ENCODE measurements at regions not wholly inside any gene's neighbourhood (a gene's known extent, or its start where the extent isn't known, plus 50 kb on each side); places are given as distances from the start of the nearest gene placed in this dataset.

DNA sequence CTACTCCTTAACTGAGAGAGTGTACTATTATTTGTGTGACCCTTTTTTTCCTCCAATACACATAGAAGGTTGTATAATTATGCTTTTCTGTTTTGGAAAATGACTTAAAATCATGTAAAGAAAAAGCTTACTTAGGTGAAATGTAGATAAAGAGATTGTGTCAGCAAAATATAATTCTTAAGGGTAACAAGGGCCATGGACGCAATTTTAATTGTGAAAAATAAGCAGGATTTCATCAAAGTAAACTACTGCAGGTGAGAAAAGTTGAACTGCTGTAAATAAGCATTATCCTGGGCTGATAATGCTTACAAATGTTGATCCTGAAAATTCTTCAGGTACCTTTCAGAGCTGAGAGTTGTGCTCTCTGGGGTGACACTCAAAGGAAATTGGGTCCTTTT is 141.5 kb downstream of the RPIA start:
- no peak for DNase-seq (ENCODE audit: extremely low read depth, low read depth)

DNA sequence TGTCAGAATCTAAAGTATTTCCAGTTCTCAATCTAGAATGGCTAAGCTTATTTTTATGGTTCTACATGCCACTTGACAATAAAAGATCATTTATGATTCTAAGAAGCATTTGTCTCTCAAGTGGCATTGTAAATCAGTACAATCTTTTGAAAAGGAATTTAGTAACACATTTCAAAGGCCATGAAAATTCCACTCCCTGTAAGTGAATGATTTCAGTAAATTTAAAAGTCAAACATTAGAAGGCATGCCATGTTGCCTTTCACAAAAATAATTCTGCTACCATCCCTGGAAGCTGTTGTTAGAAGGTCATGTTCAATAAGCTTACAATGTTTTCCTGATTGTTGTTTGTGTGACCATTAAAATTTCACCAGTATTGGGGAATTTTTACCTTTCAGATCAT is 142.9 kb downstream of the RPIA start:
- TF ChIP-seq, protein P1, sequence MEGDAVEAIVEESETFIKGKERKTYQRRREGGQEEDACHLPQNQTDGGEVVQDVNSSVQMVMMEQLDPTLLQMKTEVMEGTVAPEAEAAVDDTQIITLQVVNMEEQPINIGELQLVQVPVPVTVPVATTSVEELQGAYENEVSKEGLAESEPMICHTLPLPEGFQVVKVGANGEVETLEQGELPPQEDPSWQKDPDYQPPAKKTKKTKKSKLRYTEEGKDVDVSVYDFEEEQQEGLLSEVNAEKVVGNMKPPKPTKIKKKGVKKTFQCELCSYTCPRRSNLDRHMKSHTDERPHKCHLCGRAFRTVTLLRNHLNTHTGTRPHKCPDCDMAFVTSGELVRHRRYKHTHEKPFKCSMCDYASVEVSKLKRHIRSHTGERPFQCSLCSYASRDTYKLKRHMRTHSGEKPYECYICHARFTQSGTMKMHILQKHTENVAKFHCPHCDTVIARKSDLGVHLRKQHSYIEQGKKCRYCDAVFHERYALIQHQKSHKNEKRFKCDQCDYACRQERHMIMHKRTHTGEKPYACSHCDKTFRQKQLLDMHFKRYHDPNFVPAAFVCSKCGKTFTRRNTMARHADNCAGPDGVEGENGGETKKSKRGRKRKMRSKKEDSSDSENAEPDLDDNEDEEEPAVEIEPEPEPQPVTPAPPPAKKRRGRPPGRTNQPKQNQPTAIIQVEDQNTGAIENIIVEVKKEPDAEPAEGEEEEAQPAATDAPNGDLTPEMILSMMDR (IDR thresholded peaks at IDR 0.05; ENCODE audit: low read depth, low read length), result no peak
- DNase-seq (ENCODE audit: extremely low read depth, low read depth), result no peak

More for the DNA sequence above, 141.5 kb downstream of the RPIA start:
- TF ChIP-seq, protein P1 (IDR thresholded peaks at IDR 0.05; ENCODE audit: low read depth, low read length), result no peak

DNA sequence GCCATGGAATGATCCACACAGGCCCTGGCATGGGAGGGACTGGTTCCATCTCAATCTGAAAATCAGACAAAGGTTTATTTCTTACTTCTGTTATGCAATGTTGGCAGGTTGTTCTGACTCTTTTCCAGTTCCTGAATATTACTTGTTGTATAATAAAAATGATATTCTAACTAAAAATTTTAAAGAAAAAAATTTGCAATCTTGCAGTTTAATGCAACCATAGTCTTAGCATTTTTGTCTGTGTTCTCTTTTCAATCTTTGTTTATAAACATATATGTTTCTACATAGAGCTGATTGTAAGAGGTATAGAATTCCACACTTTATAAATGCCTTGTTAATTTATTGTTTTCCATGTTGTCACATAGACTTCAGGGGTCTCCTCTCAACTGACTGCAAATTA is 143.4 kb downstream of the RPIA start:
- DNase-seq (ENCODE audit: extremely low read depth, low read depth), result no peak
- TF ChIP-seq, protein P1 (IDR thresholded peaks at IDR 0.05; ENCODE audit: low read depth, low read length), result no peak

DNA sequence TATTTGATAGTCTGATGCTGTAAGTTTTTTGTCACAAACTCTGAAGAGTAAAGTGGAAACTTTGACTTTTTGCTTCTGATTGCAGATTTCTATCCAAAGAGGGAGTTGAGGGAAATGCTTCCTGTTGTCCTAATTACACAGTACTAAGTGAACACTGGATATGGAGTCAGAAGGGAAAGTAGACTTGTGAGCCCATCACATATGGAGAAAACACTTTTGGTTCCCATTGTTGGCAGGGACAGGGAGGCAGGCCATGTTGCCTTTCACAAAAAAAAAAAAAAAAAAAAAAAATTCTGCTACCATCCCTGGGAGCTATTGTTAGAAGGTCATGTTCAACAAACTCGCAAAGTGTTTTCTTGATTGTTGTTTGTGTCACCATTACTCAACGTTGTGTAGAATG is 144.3 kb downstream of the RPIA start:
- TF ChIP-seq, protein P1 (IDR thresholded peaks at IDR 0.05; ENCODE audit: low read depth, low read length), result no peak
- no peak for DNase-seq (ENCODE audit: extremely low read depth, low read depth)

DNA sequence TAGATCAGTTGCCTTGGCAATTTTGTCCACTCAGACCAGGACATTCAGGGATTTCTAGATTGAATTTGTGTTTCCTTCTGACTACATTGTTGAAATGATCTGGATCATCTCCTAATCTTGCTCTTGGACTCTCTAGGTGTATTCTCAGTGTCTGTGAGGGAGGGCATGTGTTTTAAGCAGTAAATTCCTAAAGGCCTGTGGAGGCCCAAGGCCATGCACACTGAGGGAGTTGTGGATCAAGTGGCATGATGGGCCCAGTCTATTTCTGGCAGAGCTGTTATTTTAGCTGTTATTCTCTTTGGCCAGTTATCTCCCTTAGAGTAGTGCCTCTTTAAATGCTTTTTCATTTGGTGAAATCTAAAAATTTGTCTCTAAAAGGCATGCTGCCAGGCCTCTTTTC is 144.9 kb downstream of the RPIA start:
- TF ChIP-seq, protein P1 (IDR thresholded peaks at IDR 0.05; ENCODE audit: low read depth, low read length), result no peak
- no peak for DNase-seq (ENCODE audit: extremely low read depth, low read depth)

DNA sequence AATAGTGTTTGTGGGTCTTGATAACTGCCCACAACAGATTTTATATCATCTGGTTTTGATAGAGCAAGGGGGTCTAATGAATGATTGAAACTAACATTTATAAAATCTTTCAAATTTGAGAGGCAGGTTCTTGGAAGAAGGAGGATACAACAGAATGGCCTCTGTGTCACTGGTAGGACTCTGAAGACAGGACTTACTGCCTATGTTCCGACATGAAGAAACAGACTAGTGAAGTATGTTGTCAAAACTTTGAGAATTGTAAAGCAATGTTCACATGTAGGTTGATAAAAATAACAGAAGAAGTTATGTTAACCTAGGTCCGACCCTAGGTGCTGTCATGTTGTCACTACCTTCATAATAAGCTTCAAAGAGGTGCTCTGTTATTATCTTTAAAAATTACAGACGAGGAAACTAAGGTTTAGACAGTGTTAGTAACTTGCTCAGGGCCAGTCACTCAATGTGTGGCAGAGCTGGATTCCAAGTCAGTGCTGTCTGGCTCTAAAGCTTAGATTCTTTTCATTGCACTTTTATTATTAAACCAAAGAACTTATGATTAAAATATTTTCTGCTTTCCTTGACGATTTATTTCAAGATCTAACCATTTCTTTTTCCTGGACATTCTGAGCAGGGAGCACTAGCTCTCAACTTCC is 146.2 kb downstream of the RPIA start:
- no peak for DNase-seq (ENCODE audit: extremely low read depth, low read depth)
- TF ChIP-seq, protein P1 (IDR thresholded peaks at IDR 0.05; ENCODE audit: low read depth, low read length), result no peak

DNA sequence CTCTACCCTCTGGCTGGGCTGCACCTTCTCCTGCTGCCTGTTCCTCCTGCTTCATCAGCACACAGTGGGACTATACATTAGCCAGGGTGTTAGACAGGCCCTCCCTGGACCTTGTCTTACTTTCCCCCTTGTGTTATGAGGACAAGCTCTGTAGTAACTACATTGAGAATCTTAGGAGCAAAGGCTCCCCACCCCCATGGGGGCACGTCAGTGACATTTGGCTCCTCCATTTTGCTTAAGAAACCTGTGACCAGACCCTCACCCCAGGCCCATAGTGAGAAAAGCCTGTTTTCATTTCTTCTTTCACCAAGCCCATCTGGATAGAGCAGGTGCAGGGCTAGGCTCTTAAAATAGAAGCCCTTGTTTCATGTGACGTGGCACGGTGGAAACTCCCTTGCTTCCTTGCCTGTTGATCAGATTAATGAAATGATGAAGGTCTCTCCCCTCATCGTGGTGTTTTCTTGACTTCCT is 146.7 kb downstream of the RPIA start:
- DNase-seq (ENCODE audit: extremely low read depth, low read depth), result no peak

More for the DNA sequence above, 146.7 kb downstream of the RPIA start:
- TF ChIP-seq, protein P1 (IDR thresholded peaks at IDR 0.05; ENCODE audit: low read depth, low read length), result no peak
